ENCODE measurements at regions not wholly inside any gene's neighbourhood (a gene's known extent, or its start where the extent isn't known, plus 50 kb on each side); places are given as distances from the start of the nearest gene placed in this dataset.

DNA sequence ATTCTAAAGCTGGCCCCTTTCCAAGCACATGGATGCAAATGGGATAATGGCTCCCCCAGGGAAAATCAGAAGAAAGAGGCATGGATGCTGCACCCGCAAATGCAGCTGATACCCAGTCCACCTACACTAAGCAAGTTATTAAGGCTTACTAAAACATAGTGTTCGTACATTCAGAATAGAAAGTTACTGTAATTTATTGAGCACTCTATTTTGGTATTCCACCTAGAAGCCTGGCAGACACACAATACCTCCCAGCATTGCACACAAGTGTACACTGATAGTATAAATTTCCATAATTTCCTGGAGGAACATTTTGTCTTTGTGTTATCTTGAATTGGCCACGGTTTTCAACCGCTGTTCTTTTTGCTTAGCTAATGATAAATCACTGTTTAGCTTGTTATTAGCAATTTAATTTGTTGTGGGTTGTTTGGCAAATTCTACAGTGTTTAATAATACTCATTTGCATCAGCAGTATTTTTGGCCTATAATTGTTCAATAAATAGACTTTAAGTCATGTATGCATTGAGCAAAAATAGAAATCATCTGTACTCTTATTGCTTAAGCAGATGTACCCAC is 94.5 kb upstream of the MRI1 start:
- H3K4me3 ChIP-seq, result peak overlapping the region; percentile 35
- H3K27ac ChIP-seq, result peak overlapping the region; percentile 89
- peak; percentile 30 for DNase-seq (ENCODE audit: low read depth, low spot score)
- H3K36me3 ChIP-seq (ENCODE audit: insufficient read depth, low read length), result no peaks in the 10 kb centered on the region
- TF ChIP-seq FOXP2 (optimal IDR thresholded peaks at IDR 0.05; ENCODE audit: control extremely low read depth, extremely low read length, insufficient read depth), result no peak
- TF ChIP-seq EZH2 (IDR thresholded peaks at IDR 0.05), result no peak
- TF ChIP-seq POLR2AphosphoS5 (IDR thresholded peaks at IDR 0.05; ENCODE audit: borderline replicate concordance, low read depth, low read length), result peak; percentile 61; the same call in 1 of the 2 replicates
- no peak overlapping the region for H3K9ac ChIP-seq (ENCODE audit: insufficient read length)
- no peaks in the 10 kb centered on the region for H3K9me3 ChIP-seq (ENCODE audit: low read depth, low read length)

GRCh38 chr19:13668964-13669363 is 95.4 kb upstream of the MRI1 start:
- Histone ChIP-seq H3K4me3 (no peak overlapping the region), H3K36me3 (ENCODE audit: insufficient read depth, low read length) (no peaks in the 10 kb centered on the region), H3K9ac (ENCODE audit: insufficient read length) (no peak overlapping the region), H3K9me3 (ENCODE audit: low read depth, low read length) (no peaks in the 10 kb centered on the region), H3K27ac (no peak overlapping the region)
- no peak for TF ChIP-seq FOXP2 (optimal IDR thresholded peaks at IDR 0.05; ENCODE audit: control extremely low read depth, extremely low read length, insufficient read depth)
- no peak for TF ChIP-seq EZH2 (IDR thresholded peaks at IDR 0.05)
- no peak for TF ChIP-seq POLR2AphosphoS5 (IDR thresholded peaks at IDR 0.05; ENCODE audit: borderline replicate concordance, low read depth, low read length)
- DNase-seq (ENCODE audit: low read depth, low spot score), result no peak

- Histone ChIP-seq H3K36me3 (ENCODE audit: insufficient read depth, low read length) (no peaks in the 10 kb centered on the region), H3K4me3 (no peak overlapping the region), H3K9ac (ENCODE audit: insufficient read length) (no peak overlapping the region), H3K9me3 (ENCODE audit: low read depth, low read length) (no peaks in the 10 kb centered on the region), H3K27ac (no peak overlapping the region)
- no peak for DNase-seq (ENCODE audit: low read depth, low spot score)
- TF ChIP-seq FOXP2 (optimal IDR thresholded peaks at IDR 0.05; ENCODE audit: control extremely low read depth, extremely low read length, insufficient read depth) (no peak), POLR2AphosphoS5 (IDR thresholded peaks at IDR 0.05; ENCODE audit: borderline replicate concordance, low read depth, low read length) (no peak), EZH2 (IDR thresholded peaks at IDR 0.05) (no peak)
Measured at GRCh38 chr19:13666165-13666564, 98.2 kb upstream of the MRI1 start.

GRCh38 chr19:13665125-13665905 is 99.0 kb upstream of the MRI1 start:
- Histone ChIP-seq H3K9me3 (ENCODE audit: low read depth, low read length) (no peaks in the 10 kb centered on the region), H3K9ac (ENCODE audit: insufficient read length) (peak overlapping the region; percentile 7), H3K36me3 (ENCODE audit: insufficient read depth, low read length) (no peaks in the 10 kb centered on the region), H3K4me3 (peak overlapping the region; percentile 22; the same call in 1 of the 2 replicates), H3K27ac (peak overlapping the region; percentile 60; the same call in 1 of the 2 replicates)
- no peak for DNase-seq (ENCODE audit: low read depth, low spot score)
- TF ChIP-seq FOXP2 (optimal IDR thresholded peaks at IDR 0.05; ENCODE audit: control extremely low read depth, extremely low read length, insufficient read depth) (no peak), EZH2 (IDR thresholded peaks at IDR 0.05) (no peak), POLR2AphosphoS5 (IDR thresholded peaks at IDR 0.05; ENCODE audit: borderline replicate concordance, low read depth, low read length) (no peak)

DNA sequence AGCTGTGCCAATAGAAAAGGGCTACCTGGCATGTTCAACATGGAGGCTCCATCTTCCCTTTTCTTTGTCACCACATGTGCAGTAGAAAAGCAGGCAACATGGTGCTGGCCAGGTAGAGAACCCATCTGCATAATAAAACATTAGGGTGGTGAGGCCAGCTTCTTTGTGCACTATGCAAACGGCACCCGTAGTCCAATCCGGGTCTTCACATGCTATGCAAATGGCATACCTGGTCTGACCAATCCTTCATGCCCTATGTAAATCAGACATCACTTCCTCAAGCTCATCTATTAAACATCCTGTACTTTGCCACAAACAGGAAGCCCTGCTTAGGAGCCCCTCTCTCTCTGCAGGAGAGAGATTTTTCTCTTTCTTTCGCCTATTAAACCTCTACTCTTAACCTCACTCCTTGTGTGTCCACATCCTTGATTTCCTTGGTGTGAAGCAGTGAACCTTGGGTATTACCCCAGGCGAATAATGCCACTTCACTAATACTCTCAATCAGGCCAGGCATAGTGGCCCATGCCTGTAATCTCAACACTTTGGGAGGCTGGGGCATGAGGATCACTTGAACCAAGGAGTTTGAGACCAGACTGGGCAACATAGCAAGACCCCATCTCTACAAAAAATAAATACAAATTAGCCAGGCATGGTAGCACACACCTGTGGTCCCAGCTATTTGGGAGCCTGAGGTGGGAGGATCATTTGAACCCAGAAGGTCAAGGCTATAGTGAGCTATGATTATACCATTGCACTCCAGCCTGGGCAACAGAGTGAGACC is 111.3 kb upstream of the MRI1 start:
- Histone ChIP-seq H3K27ac (no peak overlapping the region), H3K36me3 (ENCODE audit: insufficient read depth, low read length) (no peaks in the 10 kb centered on the region), H3K4me3 (no peak overlapping the region), H3K9me3 (ENCODE audit: low read depth, low read length) (no peaks in the 10 kb centered on the region), H3K9ac (ENCODE audit: insufficient read length) (no peak overlapping the region)
- DNase-seq (ENCODE audit: low read depth, low spot score), result no peak
- TF ChIP-seq FOXP2 (optimal IDR thresholded peaks at IDR 0.05; ENCODE audit: control extremely low read depth, extremely low read length, insufficient read depth), result no peak
- TF ChIP-seq POLR2AphosphoS5 (IDR thresholded peaks at IDR 0.05; ENCODE audit: borderline replicate concordance, low read depth, low read length), result no peak
- TF ChIP-seq EZH2 (IDR thresholded peaks at IDR 0.05), result no peak

GRCh38 chr19:13646758-13647157 is 117.6 kb upstream of the MRI1 start:
- Histone ChIP-seq H3K27ac (no peak overlapping the region), H3K9me3 (ENCODE audit: low read depth, low read length) (no peaks in the 10 kb centered on the region), H3K36me3 (ENCODE audit: insufficient read depth, low read length) (no peaks in the 10 kb centered on the region), H3K4me3 (no peak overlapping the region), H3K9ac (ENCODE audit: insufficient read length) (no peak overlapping the region)
- TF ChIP-seq FOXP2 (optimal IDR thresholded peaks at IDR 0.05; ENCODE audit: control extremely low read depth, extremely low read length, insufficient read depth) (no peak), POLR2AphosphoS5 (IDR thresholded peaks at IDR 0.05; ENCODE audit: borderline replicate concordance, low read depth, low read length) (no peak), EZH2 (IDR thresholded peaks at IDR 0.05) (no peak)
- DNase-seq (ENCODE audit: low read depth, low spot score), result no peak

DNA sequence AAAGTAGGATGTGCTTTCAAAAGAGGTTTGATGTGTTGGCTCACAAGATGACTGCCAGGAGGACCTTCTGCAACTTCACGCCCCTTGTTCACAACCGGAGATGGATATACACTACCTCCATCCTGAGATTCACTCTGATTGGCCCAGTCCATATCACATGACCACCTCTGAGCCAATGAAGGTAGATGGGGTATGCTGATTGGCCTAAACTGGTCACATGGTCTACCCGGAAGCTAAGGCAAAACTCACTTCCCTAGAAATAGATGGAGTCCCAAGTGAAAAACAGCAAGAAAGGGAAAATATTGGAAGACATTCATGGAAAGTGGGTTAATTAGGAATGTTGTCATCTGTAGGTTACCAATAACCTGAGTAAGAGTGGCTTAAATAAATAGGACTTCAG is 119.7 kb upstream of the MRI1 start:
- no peak for DNase-seq (ENCODE audit: low read depth, low spot score)
- Histone ChIP-seq H3K9ac (ENCODE audit: insufficient read length) (no peak overlapping the region), H3K4me3 (no peak overlapping the region), H3K9me3 (ENCODE audit: low read depth, low read length) (no peaks in the 10 kb centered on the region), H3K27ac (no peak overlapping the region), H3K36me3 (ENCODE audit: insufficient read depth, low read length) (no peaks in the 10 kb centered on the region)
- TF ChIP-seq EZH2 (IDR thresholded peaks at IDR 0.05) (no peak), POLR2AphosphoS5 (IDR thresholded peaks at IDR 0.05; ENCODE audit: borderline replicate concordance, low read depth, low read length) (no peak), FOXP2 (optimal IDR thresholded peaks at IDR 0.05; ENCODE audit: control extremely low read depth, extremely low read length, insufficient read depth) (no peak)

- peak overlapping the region; percentile 50; the same call in 1 of the 2 replicates for H3K27ac ChIP-seq
- TF ChIP-seq POLR2AphosphoS5 (IDR thresholded peaks at IDR 0.05; ENCODE audit: borderline replicate concordance, low read depth, low read length), result no peak
- no peak for TF ChIP-seq FOXP2 (optimal IDR thresholded peaks at IDR 0.05; ENCODE audit: control extremely low read depth, extremely low read length, insufficient read depth)
- no peak for TF ChIP-seq EZH2 (IDR thresholded peaks at IDR 0.05)
- H3K9me3 ChIP-seq (ENCODE audit: low read depth, low read length), result no peaks in the 10 kb centered on the region
- no peaks in the 10 kb centered on the region for H3K36me3 ChIP-seq (ENCODE audit: insufficient read depth, low read length)
- DNase-seq (ENCODE audit: low read depth, low spot score), result no peak
- no peak overlapping the region for H3K4me3 ChIP-seq
- no peak overlapping the region for H3K9ac ChIP-seq (ENCODE audit: insufficient read length)
Measured at GRCh38 chr19:13640611-13641010, 123.7 kb upstream of the MRI1 start.

Data from SK-N-MC (cell line).